NCI-H1930 (cell line): ENCODE measurements at regions not wholly inside any gene's neighbourhood (a gene's known extent, or its start where the extent isn't known, plus 50 kb on each side); places are given as distances from the start of the nearest gene placed in this dataset.

Experiments used
- DNase-seq, 2 experiments: peaks; one replicate each; lab custom pipeline; 2025; lab: John Stamatoyannopoulos, UW

GRCh38 chr2:67871686-67872412 lies 191.0 kb downstream of the C1D start:
- no peak for DNase-seq

DNA sequence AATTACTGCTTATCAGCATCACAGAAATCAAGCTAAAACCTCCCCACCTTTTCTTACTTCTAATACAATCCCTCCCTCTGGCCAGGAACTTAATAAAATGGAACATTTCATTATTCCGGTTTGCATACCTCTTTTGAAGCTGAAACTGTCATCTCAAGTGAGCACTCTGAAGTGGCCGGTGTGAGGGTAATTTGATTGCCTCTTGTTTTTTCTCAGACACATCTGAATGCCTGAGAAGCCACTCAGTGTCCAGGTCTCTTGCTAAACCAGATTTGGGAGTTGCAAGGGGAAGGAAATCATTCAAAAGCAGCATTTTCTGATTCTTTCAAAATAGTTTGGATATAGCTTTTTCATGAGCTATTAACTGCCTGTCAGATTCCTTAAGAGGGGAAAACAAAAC lies 190.3 kb downstream of the C1D start:
- no peak for DNase-seq

DNA sequence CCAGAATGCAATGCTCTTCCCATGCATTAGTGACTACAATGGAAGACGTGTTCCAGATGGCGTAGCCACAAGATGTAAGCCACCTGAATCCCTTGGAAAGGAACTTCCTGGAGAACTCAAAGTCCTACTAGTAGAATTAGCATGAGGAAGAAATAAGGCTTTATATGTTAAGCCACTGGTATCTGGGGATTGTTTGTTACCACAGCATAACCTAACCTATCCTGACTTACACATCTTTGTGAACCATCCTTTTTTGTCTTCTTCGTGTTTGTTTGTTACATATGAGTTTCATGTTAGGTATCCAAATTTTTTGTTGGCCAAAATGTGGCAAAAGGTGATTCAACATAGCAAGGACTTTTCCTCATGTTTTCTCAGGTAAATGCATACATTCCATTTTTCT lies 188.9 kb downstream of the C1D start:
- no peak for DNase-seq

GRCh38 chr2:67876176-67876575 lies 186.6 kb downstream of the C1D start:
- DNase-seq: no peak

DNA sequence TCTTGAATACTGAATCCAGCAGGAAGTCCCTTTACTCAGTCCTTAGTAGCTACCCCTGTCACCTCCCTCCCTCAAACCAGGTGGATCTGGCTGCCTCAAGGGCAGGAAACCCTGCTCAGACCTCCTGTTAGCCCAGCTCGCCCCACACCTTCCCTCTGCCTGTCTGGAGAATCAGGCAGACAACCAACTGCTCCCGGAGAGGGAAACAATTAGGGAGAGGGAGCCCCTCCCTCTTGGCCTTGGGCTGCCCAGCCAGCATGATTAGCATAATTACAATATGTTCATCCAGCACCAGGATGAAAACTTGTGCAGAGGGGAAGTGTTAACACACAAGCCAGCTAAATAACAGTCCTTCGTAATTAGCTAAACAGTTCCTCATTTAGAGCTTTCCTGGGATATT lies 185.5 kb downstream of the C1D start:
- no peak for DNase-seq

DNA sequence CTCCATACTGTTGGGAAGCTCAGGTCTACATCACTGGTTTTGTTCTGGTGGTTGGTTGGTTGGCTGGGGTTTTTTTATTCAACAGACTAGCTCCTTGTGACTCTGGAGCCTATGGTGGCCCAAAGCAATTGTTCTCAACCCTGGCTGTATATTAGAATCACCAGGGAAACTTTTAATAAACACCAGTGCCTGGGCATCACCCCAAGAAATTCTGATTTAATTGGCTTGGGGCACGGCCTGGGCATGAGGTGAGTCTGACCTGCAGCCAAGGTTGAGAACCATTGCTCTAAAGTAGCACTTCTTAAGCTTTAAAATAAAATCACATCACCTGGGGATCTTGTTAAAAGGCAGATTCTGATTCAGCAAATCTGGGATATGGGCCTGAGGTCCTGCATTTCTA lies 184.1 kb downstream of the C1D start:
- DNase-seq: no peak

GRCh38 chr2:67879586-67880290 lies 183.1 kb downstream of the C1D start:
- no peak for DNase-seq

DNA sequence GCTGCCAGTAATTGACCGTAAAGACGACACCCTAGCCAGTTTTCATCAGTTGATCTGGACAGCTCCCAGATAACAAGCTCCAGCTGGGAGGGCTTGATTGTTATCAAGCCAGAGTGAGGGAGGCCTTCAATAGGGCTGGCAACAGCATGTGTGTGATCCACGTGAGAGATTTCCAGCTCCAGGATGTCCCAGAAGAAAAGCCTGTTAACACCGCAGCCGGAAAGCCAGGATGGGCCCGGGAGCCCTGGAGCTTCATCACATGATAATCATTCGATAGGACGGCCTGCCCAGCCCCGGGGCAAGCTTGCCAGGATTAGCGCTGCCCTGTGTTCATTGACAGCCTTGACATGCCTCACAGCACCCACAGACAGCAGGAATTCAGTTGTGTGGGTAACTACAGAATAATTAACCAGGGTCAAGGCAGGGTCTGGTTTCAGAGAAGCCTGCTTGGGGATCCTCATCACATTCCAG lies 182.5 kb downstream of the C1D start:
- DNase-seq: no peak

GRCh38 chr2:67881816-67882215 lies 181.0 kb downstream of the C1D start:
- DNase-seq: no peak

DNA sequence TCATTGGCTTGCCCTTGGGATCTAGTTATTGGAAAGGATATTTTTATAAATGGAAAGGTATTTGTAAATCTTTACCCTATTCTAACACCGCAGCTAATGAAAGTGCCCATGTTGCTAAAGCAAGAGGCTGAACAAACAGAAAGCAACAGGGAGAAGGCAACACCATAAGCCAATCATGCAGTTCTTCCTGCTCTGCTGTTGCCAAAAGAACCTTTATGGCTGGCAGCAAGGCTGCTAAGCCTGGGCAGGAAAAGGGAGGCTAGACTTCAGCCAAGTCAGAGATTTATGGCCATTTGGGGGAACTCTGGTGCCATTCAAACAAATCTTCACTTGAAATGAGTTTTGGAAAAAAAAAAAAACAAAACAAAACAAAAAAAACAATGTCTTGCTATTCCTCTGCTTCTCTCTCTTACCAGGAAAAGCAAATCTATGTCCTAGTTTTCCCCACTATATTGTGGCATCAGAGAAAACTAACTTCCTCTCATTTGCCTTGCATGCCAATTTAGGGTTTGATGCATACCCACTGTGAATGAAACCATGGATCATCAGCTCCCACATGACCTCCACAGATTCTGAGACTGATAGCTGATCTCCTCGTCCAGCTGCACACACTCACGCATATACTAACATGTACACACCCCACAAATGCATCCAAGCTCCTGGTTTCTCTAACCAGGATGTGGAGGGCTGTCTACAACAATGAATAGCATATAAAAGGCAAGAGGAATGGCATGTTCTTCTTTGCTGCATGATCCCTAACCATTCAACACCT lies 179.3 kb downstream of the C1D start:
- DNase-seq: no peak

DNA sequence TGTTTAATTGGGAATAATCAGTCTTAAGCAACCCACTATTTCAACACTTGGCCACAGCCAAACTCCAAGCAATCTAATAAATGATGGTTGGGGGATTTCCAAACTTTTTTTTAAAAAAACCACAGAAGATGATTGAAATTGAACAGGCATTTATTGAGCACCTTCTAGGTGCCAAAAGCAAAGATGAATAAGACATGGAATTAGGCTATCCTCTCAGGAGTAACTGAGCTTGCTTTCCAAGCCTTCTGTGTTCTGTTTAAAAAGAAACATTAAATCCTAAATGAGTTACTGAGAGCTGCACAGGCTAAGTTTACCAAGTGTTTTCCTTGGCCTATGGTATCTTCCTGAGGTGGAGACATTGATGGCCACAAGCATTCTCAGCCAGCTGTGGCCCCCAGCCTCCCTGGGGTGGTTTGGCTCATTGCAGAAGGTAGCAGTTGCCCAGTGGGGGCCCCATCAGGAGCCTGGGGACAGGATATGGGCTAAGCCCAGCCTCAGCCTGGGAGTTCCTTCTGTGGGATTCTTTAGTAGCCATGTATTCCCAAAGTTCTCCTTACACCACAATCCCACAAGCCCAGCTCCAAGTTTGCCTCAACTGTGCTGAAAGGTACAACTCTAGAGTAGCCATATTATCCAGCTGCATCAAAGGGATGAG lies 174.3 kb downstream of the C1D start:
- DNase-seq: no peak

- DNase-seq: no peak
These were observed 173.7 kb downstream of the C1D start for GRCh38 chr2:67889056-67889455.

DNA sequence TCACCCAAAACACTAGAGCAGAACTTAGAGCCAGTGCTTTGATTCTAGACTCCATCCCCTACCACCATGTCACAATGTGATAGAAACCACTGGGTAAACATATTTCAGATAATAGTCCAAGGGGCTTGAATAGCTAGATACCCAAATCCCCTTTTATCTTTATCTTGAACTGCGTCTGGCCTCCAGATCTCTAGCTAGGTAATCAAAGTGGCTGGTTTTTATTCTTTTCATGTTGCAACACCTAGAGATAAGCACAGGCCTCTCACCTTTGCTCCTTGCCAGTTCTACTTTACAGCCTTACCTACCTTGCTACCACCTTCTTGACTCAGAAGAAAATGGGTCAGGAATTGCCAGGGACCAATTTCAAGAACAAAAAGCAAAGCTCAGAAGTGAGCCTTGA lies 171.2 kb downstream of the C1D start:
- no peak for DNase-seq

DNA sequence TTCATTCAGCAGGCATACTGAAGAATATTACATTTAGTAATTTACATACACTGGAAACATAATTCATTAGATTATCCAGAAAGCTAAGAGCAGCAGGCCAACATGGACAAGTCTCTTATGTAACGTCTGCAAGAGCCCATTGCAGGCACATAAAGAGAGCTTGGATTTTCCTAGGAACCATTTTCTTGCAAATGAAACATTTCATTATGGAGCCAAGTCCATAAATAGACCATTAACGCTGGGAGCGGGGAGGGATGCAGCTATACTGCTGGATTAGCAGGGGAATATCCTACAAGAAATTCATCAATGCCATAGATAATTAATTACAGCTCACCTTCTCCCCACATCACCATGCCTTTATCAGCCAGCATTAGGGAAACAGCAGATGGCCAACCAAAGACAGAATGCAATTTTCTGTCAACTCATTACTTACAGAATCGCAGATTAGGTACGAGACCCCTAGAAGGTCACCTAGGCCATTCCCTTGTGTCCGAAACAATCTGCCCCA lies 170.4 kb downstream of the C1D start:
- DNase-seq: no peak

DNA sequence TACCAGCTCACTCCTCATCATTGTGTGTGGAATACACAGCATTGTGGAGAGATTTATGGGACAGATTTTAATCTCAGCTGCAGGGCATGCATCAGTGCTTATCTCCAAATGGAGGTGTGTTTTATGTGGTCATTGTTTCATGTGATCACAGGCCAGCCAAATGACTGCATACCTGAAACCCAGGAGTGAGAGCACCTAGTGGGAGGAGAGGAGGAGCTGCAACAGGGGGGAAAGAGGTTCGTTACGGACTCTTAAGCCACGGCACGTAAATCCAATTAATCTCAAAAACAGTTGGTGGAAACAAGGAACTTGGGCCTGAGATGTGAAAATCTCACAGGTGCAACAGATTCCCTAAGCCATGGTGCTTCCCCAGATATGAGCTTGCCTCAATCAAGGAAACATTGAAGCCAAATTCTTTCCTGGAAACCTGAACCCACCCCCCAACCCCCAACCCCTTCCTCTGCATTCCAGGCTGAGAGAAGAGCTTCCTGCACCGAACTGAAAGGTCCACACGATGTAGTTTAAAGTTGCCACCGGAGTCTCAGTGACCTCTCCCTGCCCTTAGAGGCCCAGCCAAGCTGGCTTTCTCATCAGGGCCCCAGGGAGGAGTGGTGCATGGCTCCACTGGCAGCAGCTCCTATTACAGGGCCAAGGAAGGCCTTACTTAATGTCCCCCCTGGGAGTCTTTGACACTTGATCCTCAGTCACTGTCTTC lies 167.4 kb downstream of the C1D start:
- no peak for DNase-seq

DNA sequence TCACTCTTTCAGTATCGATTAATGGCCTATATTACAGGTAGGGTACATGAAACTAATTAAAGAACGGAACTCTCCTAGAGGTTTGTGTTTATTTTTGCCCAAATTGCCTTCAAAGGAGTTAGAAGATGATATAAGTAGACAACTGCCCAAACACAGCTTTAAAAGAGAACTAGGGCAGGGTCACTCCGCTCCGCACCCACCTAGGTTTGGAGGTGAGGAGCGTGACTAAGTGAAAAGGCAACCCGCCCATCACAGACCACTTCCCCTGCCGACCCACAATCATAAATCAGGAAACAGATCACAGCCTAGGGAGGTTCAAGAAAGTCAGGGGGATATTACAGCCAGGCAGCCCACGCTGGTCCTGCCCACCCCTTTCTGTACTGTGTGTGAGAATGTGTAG lies 166.7 kb downstream of the C1D start:
- DNase-seq: no peak

DNA sequence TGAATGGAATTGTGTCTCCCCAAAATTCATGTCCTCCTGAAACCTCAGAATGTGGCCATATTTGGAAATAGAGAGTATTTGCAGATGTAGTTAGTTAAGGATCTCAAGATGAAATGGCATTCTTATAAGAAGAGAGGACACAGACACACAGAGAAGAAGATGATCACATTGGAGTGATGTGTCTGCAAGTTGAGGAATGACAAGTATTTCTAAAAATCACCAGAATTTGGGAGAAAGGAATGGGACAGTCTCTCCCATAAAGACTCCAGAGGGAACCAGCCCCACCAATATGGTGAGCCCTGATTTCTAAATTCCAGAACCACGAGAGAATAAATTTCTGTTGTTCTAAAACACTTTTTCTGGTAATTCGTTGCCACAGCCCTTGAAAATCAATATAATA lies 166.3 kb downstream of the C1D start:
- DNase-seq: no peak

GRCh38 chr2:67898595-67898994 lies 164.2 kb downstream of the C1D start:
- no peak for DNase-seq

DNA sequence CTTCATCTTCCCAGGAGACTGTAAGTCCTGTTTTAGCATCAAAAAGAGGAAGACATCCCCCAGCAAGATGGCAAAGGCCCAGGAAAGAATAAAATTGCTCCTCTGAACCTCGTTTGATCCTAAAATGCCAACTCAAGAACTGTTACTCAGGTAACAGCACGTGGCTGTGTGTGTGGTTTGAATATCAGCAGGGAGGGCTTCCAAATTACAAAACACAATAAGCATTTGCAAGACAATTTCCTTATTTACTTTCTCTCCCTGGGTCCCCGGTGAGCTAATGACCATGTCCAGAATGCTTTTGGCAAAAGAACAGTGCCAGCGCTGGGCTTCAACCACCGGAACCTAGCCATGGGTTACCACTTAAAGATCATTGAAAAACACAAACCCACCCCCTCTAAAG lies 163.6 kb downstream of the C1D start:
- DNase-seq: no peak

- DNase-seq: no peak
These were observed 162.0 kb downstream of the C1D start for GRCh38 chr2:67900826-67901225.

GRCh38 chr2:67904566-67904965 lies 158.2 kb downstream of the C1D start:
- DNase-seq: no peak

GRCh38 chr2:67904966-67905365 lies 157.8 kb downstream of the C1D start:
- no peak for DNase-seq
